ENCODE measurements at regions not wholly inside any gene's neighbourhood (a gene's known extent, or its start where the extent isn't known, plus 50 kb on each side); places are given as distances from the start of the nearest gene placed in this dataset.

DNA sequence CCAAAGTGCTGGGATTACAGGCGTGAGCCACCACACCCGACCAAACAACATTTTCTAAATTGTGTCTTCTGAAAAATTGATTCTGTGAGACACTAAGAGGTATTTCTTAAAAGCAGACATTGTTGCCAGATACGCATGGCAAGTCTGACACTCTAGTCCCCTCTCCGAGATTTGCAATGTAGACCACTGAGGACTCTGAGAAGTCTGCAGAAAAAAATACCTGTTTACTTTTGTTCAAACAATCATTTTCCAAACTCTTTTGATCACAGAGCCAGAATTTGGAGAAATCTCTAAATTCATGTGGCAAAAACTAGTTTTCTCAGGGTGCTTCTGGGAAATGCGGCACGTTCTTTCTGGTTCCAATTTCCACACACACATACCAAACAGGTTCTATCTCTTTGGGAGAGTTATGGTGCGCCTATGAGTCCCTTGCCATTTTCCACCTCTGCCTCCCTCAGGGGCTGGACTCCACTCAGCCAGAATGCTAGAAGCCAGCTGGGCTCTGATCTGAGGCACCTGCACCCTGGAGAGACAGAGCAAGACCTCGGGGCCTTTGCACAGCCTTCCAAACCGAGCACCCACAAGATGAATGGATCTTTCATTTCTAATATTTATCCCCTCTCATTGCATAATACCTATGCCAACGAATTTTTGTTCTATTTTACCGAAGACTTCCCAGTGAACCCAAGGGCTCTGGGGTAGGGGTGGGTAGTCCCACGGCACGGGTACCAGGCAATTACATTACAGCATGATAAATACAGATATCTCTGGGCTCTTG is 152.7 kb downstream of the MYCN start:
- Histone ChIP-seq H3K9ac (ENCODE audit: extremely low read depth, insufficient read length, low read length) (no peak overlapping the region), H4K5ac (ENCODE audit: insufficient read length, low read depth, low read length) (no peak overlapping the region), H2BK120ac (ENCODE audit: low read depth, low read length, poor library complexity, severe bottlenecking) (no peak overlapping the region), H3K79me1 (ENCODE audit: insufficient read depth, low read depth, low read length, poor library complexity, severe bottlenecking) (no peaks in the 10 kb centered on the region), H4K91ac (ENCODE audit: insufficient read length, low read depth, low read length) (no peak overlapping the region), H3K27ac (ENCODE audit: insufficient read length, low read depth, low read length) (no peak overlapping the region), H3K18ac (ENCODE audit: insufficient read length, low read depth, low read length) (no peak overlapping the region), H3K23me2 (ENCODE audit: insufficient read length, low read depth, low read length, poor library complexity, severe bottlenecking) (no peaks in the 10 kb centered on the region), H2BK15ac (ENCODE audit: low read depth, low read length) (no peak overlapping the region), H3K9me3 (ENCODE audit: control insufficient read depth, low read depth, low read length) (no peaks in the 10 kb centered on the region), H2BK12ac (ENCODE audit: insufficient read length, low read depth, low read length) (no peak overlapping the region), H3K4me1 (ENCODE audit: insufficient read depth, low read length) (no peaks in the 10 kb centered on the region; the same call in 1 of the 2 replicates), H2AK5ac (ENCODE audit: insufficient read length, low read length) (no peak overlapping the region), H2AFZ (ENCODE audit: low read length) (no peak overlapping the region), H3K23ac (ENCODE audit: insufficient read length, low read depth, low read length) (no peak overlapping the region), H3K56ac (ENCODE audit: insufficient read length, low read depth, low read length) (no peak overlapping the region), H4K8ac (replicated peaks; ENCODE audit: insufficient read length, low read depth, low read length) (no peak overlapping the region), H4K20me1 (ENCODE audit: control insufficient read depth, insufficient read depth, insufficient read length) (no peaks in the 10 kb centered on the region), H3K27me3 (ENCODE audit: insufficient read depth, low read length) (no peaks in the 10 kb centered on the region), H3K4me2 (ENCODE audit: insufficient read depth, insufficient read length, low read length) (no peak overlapping the region), H2BK5ac (ENCODE audit: insufficient read length, low read length) (no peak overlapping the region), H3K14ac (ENCODE audit: insufficient read depth, low read length) (no peak overlapping the region), H2BK20ac (ENCODE audit: low read depth, low read length, poor library complexity, severe bottlenecking) (no peak overlapping the region), H3K4ac (ENCODE audit: low read depth, low read length) (no peak overlapping the region), H3T11ph (ENCODE audit: low read length) (no peak overlapping the region), H3K79me2 (ENCODE audit: insufficient read depth, low read length) (no peaks in the 10 kb centered on the region)
- no CpG with 5 or more reads among the region's 13 CpGs for WGBS (ENCODE audit: extremely low coverage, insufficient read length, low lambda C conversion rate)
- Mint-ChIP-seq H3K4me1 (peaks cover 8 to 16% of the 10 kb centered on the region in 2 experiments), H3K27ac (peak overlapping the region in 1 of 3 experiments; percentile 30; a peak in 1 of 7 replicates), H3K36me3 (ENCODE audit: insufficient read depth in 1 of 3, low read depth in 3 of 3) (no peaks in the 10 kb centered on the region; a peak in 2 of 7 replicates), H3K4me3 (no peak overlapping the region), H3K27me3 (ENCODE audit: low read depth) (no peaks in the 10 kb centered on the region; the same call in none of the 2 replicates), H3K9me3 (no peaks in the 10 kb centered on the region)
- TF ChIP-seq, protein P1, sequence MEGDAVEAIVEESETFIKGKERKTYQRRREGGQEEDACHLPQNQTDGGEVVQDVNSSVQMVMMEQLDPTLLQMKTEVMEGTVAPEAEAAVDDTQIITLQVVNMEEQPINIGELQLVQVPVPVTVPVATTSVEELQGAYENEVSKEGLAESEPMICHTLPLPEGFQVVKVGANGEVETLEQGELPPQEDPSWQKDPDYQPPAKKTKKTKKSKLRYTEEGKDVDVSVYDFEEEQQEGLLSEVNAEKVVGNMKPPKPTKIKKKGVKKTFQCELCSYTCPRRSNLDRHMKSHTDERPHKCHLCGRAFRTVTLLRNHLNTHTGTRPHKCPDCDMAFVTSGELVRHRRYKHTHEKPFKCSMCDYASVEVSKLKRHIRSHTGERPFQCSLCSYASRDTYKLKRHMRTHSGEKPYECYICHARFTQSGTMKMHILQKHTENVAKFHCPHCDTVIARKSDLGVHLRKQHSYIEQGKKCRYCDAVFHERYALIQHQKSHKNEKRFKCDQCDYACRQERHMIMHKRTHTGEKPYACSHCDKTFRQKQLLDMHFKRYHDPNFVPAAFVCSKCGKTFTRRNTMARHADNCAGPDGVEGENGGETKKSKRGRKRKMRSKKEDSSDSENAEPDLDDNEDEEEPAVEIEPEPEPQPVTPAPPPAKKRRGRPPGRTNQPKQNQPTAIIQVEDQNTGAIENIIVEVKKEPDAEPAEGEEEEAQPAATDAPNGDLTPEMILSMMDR (conservative IDR thresholded peaks at IDR 0.05) = no peak
- DNase-seq = no peak

Data from H9 (cell line).